ENCODE measurements at regions not wholly inside any gene's neighbourhood (a gene's known extent, or its start where the extent isn't known, plus 50 kb on each side); places are given as distances from the start of the nearest gene placed in this dataset.

DNA sequence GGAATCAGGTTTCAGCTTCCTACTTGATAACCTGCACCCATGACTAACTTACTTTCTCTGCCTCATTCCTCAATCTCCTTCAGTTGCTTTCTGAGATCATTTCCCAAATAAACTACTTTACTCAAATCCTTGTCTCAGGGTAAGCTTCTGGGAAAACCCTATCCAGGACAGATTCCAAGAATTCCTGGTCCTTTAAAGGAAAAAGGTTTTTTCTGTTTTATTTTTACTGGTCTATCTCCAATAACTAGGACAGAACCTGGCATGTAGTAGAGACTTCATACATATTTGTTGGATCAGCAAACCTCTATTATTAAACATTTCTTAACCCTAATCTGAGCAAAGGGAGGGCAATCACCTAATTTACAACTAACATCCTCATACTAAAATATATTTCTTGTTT, 910.5 kb upstream of the CHORDC1 start:
- TF ChIP-seq CTCF (IDR thresholded peaks at IDR 0.05), result no peak
- TF ChIP-seq POLR2A (IDR thresholded peaks at IDR 0.05; ENCODE audit: low read depth), result no peak
- TF ChIP-seq POLR2AphosphoS5 (IDR thresholded peaks at IDR 0.05), result no peak
